Retinal pigment epithelial cell (primary cell): ENCODE measurements at regions not wholly inside any gene's neighbourhood (a gene's known extent, or its start where the extent isn't known, plus 50 kb on each side); places are given as distances from the start of the nearest gene placed in this dataset.

Experiments
- DNase-seq: peaks from one replicate; pipeline ENCODE4 v3.0.0-alpha.2; 2010; ENCODE audit warnings: low read depth
- H3K4me3 ChIP-seq: 2 replicates; pipeline ENCODE4 v1.5.1; 2011; ENCODE audit warnings: mild to moderate bottlenecking, low read length, control low read depth, moderate library complexity
- TF ChIP-seq, protein P1 (sequence below): conservative IDR thresholded peaks from 2 replicates; pipeline ENCODE4 v1.5.1; 2011; ENCODE audit warnings: low read depth, low read length, control low read depth, inconsistent platforms

DNA sequence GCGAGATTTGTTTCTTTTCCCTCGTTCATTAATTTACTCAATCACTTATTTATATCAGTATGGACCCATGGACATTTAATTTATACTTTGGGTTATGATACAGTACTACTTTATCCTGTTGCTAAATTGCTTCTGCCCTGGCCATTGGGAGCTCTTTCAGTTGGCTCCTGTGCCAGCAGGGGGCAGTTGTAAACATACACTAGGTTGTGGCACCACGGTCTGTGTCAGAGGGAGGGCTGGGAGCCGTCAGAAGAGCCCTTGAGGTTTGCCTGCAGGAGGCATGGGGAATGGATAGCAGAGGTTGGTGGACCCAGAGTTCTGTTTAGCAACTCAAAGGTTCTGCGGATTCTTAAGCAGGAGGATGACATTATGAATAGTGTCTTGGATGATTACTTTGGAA, 94.3 kb downstream of the ERCC5 start:
- TF ChIP-seq, protein P1, sequence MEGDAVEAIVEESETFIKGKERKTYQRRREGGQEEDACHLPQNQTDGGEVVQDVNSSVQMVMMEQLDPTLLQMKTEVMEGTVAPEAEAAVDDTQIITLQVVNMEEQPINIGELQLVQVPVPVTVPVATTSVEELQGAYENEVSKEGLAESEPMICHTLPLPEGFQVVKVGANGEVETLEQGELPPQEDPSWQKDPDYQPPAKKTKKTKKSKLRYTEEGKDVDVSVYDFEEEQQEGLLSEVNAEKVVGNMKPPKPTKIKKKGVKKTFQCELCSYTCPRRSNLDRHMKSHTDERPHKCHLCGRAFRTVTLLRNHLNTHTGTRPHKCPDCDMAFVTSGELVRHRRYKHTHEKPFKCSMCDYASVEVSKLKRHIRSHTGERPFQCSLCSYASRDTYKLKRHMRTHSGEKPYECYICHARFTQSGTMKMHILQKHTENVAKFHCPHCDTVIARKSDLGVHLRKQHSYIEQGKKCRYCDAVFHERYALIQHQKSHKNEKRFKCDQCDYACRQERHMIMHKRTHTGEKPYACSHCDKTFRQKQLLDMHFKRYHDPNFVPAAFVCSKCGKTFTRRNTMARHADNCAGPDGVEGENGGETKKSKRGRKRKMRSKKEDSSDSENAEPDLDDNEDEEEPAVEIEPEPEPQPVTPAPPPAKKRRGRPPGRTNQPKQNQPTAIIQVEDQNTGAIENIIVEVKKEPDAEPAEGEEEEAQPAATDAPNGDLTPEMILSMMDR = no peak
- DNase-seq = no peak

DNA sequence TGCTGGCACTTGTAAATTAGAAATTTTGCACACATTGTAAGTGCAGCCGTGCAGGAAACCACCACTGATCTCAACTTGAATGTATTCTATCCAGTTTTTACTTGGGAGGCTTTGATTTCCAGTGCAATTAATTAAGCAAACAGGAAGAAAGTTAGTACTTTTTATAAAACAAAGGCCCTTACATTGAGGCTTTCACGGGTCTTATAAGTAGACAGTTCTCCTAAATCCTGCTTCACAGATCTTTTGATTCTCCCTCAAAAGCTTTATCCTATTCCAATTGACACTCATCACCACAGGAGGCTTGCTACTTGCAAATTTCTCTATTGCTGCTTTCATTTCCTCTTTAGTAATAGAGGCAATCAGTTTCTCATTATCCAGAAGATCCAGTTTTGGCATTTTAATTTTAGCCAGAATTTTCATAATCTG, 90.1 kb downstream of the ERCC5 start:
- H3K4me3 ChIP-seq = no peak overlapping the region
- DNase-seq = no peak
- TF ChIP-seq, protein P1 = no peak

More for the DNA sequence above, 94.3 kb downstream of the ERCC5 start:
- H3K4me3 ChIP-seq = no peak overlapping the region

DNA sequence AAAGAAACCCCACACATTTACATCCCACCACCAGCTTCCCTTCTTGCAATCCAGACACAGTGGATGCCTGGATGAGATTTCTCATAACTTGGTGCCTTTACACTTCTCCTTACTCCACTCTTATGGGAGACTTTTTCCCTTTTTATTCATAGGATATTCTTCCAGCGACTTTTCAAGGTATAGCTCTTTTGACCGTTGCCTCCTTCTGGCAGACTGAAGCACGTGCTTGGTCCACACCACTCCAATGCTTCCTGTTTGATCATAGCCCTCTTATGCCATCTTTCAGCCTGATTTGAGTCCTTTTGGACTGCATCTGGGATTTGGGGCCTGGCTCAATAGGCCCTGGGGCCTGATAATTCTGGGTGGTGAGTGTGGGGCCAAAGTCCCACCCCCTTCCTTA, 87.7 kb downstream of the ERCC5 start:
- DNase-seq = no peak
- TF ChIP-seq, protein P1 = no peak

DNA sequence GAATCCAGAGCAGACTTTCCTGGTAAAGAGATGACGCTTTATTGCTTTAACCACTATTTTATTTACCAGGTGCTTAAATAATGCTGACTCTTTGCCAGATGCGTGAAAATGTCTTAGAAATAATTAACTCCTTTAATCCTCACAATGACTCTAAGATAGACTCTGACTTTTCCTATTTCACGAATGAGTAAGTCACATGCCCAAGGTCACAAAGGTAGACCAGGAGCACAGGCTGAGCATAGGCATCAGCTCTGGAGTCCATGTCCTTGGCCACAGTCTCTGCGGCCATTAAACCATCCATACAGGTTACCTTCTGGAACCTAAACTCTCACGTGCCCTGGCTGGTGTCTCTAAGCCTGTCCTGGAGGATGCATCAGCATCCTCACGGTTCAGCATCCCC, 87.3 kb downstream of the ERCC5 start:
- DNase-seq = no peak

More for the DNA sequence above, 87.7 kb downstream of the ERCC5 start:
- H3K4me3 ChIP-seq = no peak overlapping the region

DNA sequence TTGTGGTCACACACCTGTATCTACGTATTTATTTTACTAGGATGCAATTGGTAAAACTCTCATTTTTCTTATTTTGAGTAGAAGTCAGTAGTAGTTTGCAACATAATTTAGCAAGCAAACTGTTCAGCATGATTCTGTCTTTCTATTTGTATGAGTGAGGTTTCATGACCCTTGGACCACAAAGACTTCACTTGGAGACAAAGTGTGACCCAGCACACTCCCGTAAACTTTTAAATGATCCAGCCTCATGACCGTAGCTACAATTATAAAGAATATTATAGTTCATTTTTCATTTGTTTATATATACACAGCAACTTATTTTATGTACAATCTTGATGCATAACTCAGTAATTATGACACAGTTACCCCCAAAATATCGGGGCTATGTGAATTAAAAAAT, 86.5 kb downstream of the ERCC5 start:
- TF ChIP-seq, protein P1 = no peak
- no peak for DNase-seq

More for the DNA sequence above, 87.3 kb downstream of the ERCC5 start:
- no peak overlapping the region for H3K4me3 ChIP-seq
- TF ChIP-seq, protein P1 = no peak

DNA sequence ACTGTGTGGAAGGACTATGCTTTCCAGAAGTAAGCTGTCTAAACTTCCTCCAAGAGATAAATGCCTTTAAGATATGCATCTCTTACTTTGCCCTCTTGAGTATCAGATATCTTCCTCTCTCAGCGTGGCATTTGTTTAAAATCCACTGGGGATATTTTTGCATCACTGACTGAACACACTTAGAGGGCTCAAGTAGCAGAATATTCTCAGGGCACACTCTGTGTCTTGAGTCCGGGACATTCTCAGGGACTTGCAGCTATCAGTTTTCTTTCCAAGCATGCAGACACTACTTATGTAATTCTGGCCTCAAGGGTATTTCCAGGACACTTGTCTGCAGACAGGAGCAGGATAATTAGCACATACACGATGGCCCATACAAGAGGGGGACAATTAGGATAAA, 84.7 kb downstream of the ERCC5 start:
- TF ChIP-seq, protein P1 = no peak
- no peak for DNase-seq
- no peak overlapping the region for H3K4me3 ChIP-seq

More for the DNA sequence above, 86.5 kb downstream of the ERCC5 start:
- no peak overlapping the region for H3K4me3 ChIP-seq

DNA sequence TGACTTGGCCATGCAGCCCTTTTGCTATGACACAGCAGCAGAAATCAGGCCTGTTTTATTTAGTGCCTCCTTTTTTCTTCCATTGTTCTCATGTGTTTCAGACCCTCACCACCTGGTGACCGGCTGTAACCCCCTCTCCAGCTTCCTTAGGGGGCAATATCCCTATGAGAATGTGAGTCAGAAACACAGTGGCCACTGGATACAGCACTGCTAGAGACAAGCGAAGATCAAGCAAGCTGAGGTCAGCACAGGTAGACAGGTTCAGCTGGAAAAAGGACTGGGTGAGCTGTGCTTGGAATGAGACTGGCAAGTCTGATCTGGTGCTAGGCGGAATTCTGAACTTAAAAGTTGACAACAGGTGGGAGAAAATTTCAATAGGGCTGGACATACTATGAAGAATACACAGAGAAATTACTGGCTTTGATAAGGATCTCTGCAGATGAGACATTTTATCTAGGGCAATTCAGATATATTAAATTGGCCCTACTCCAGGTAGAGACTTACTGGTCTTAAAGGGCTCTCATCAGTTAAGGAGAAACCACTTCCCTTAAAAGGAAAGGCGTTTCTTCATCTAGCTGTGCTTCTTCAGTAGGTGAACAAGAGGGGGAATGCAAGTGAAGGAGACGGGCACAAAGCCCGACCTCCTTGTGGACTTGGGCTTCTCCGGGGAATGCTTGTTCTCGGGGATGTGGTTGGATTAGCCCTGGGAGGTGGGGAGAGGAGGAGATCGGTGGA, 83.3 kb downstream of the ERCC5 start:
- TF ChIP-seq, protein P1 = no peak
- no peak overlapping the region for H3K4me3 ChIP-seq
- DNase-seq = no peak
